H9 (cell line): ENCODE measurements at regions not wholly inside any gene's neighbourhood (a gene's known extent, or its start where the extent isn't known, plus 50 kb on each side); places are given as distances from the start of the nearest gene placed in this dataset.

Experiments
- DNase-seq: peaks from one replicate; pipeline ENCODE4 v3.0.0-alpha.2; 2017
- H2AFZ ChIP-seq: one replicate; pipeline ENCODE4 v1.6.1; 2013; ENCODE audit warnings: mild to moderate bottlenecking, low read length, control low read depth, moderate library complexity
- H2AK5ac ChIP-seq: 2 replicates; pipeline ENCODE4 v1.6.1; 2013; ENCODE audit warnings: low read length, control low read depth, mixed read lengths; ENCODE audit not compliant: insufficient read length
- H2BK120ac ChIP-seq: one replicate; pipeline ENCODE4 v1.6.1; 2013; ENCODE audit warnings: low read depth, mild to moderate bottlenecking, low read length, control low read depth, inconsistent platforms; ENCODE audit not compliant: poor library complexity, severe bottlenecking
- H2BK12ac ChIP-seq: 2 replicates; pipeline ENCODE4 v1.6.1; 2013; ENCODE audit warnings: low read length, control low read depth, mixed read lengths, low read depth; ENCODE audit not compliant: insufficient read length
- H2BK15ac ChIP-seq: 2 replicates; pipeline ENCODE4 v1.6.1; 2013; ENCODE audit warnings: low read depth, low read length, control low read depth
- H2BK20ac ChIP-seq: one replicate; pipeline ENCODE4 v1.6.1; 2013; ENCODE audit warnings: low read depth, mild to moderate bottlenecking, low read length, control low read depth, inconsistent platforms; ENCODE audit not compliant: poor library complexity, severe bottlenecking
- H2BK5ac ChIP-seq: 2 replicates; pipeline ENCODE4 v1.6.1; 2013; ENCODE audit warnings: low read length, control low read depth, mixed read lengths; ENCODE audit not compliant: insufficient read length
- H3K14ac ChIP-seq: 2 replicates; pipeline ENCODE4 v1.6.1; 2013; ENCODE audit warnings: low read length, control low read depth; ENCODE audit not compliant: insufficient read depth
- H3K18ac ChIP-seq: 2 replicates; pipeline ENCODE4 v1.6.1; 2013; ENCODE audit warnings: low read depth, mild to moderate bottlenecking, mixed read lengths, low read length, control low read depth; ENCODE audit not compliant: insufficient read length
- H3K23ac ChIP-seq: 2 replicates; pipeline ENCODE4 v1.6.1; 2013; ENCODE audit warnings: low read length, control low read depth, mixed read lengths, low read depth; ENCODE audit not compliant: insufficient read length
- H3K23me2 ChIP-seq: 2 replicates; pipeline ENCODE4 v1.6.1; 2013; ENCODE audit warnings: low read depth, mild to moderate bottlenecking, mixed read lengths, low read length, control low read depth; ENCODE audit not compliant: insufficient read length, poor library complexity, severe bottlenecking
- H3K27ac ChIP-seq: 2 replicates; pipeline ENCODE4 v1.5.1; 2013; ENCODE audit warnings: low read length, control low read depth, mixed read lengths, low read depth; ENCODE audit not compliant: insufficient read length
- H3K27me3 ChIP-seq: 2 replicates; pipeline ENCODE4 v1.6.1; 2013; ENCODE audit warnings: low read length, control low read depth, inconsistent platforms; ENCODE audit not compliant: insufficient read depth
- H3K4ac ChIP-seq: 2 replicates; pipeline ENCODE4 v1.6.1; 2013; ENCODE audit warnings: low read depth, mild to moderate bottlenecking, control low read depth, inconsistent platforms, low read length, moderate library complexity
- H3K4me1 ChIP-seq: 2 replicates; pipeline ENCODE4 v1.6.1; 2013; ENCODE audit warnings: low read length, control low read depth, inconsistent platforms; ENCODE audit not compliant: insufficient read depth
- H3K4me2 ChIP-seq: 2 replicates; pipeline ENCODE4 v1.6.1; 2013; ENCODE audit warnings: low read length, control low read depth, mixed read lengths; ENCODE audit not compliant: insufficient read length, insufficient read depth
- H3K56ac ChIP-seq: 2 replicates; pipeline ENCODE4 v1.6.1; 2013; ENCODE audit warnings: low read depth, mild to moderate bottlenecking, mixed read lengths, low read length, control low read depth; ENCODE audit not compliant: insufficient read length
- H3K79me1 ChIP-seq: 2 replicates; pipeline ENCODE4 v1.6.1; 2013; ENCODE audit warnings: low read depth, mild to moderate bottlenecking, moderate library complexity, low read length, control low read depth, inconsistent platforms; ENCODE audit not compliant: insufficient read depth, poor library complexity, severe bottlenecking
- H3K79me2 ChIP-seq: 2 replicates; pipeline ENCODE4 v1.6.1; 2013; ENCODE audit warnings: low read length, control low read depth, inconsistent platforms; ENCODE audit not compliant: insufficient read depth
- H3K9ac ChIP-seq: 2 replicates; pipeline ENCODE4 v1.6.1; 2013; ENCODE audit warnings: low read length, control low read depth, mixed read lengths; ENCODE audit not compliant: insufficient read length; ENCODE audit errors: extremely low read depth
- H3K9me3 ChIP-seq: one replicate; pipeline ENCODE4 v1.6.1; 2013; ENCODE audit warnings: low read depth, low read length, inconsistent platforms; ENCODE audit not compliant: control insufficient read depth
- H3T11ph ChIP-seq: one replicate; pipeline ENCODE4 v1.6.1; 2013; ENCODE audit warnings: mild to moderate bottlenecking, low read length, control low read depth, inconsistent platforms
- H4K20me1 ChIP-seq: one replicate; pipeline ENCODE4 v1.6.1; 2013; ENCODE audit not compliant: control insufficient read depth, insufficient read length, insufficient read depth
- H4K5ac ChIP-seq: 2 replicates; pipeline ENCODE4 v1.6.1; 2013; ENCODE audit warnings: low read depth, mild to moderate bottlenecking, mixed read lengths, low read length, control low read depth; ENCODE audit not compliant: insufficient read length
- H4K8ac ChIP-seq: replicated peaks from 2 replicates; pipeline ENCODE4 v1.6.1; 2013; ENCODE audit warnings: low read length, control low read depth, mixed read lengths, low read depth; ENCODE audit not compliant: insufficient read length
- H4K91ac ChIP-seq: 2 replicates; pipeline ENCODE4 v1.6.1; 2013; ENCODE audit warnings: low read depth, mild to moderate bottlenecking, moderate library complexity, mixed read lengths, low read length, control low read depth; ENCODE audit not compliant: insufficient read length
- H3K27ac Mint-ChIP-seq, 3 experiments: 2 replicates in 2 of 3; 3 replicates in 1 of 3; pipeline ENCODE4 v1.8.0; 2020 to 2021; ENCODE audit warnings: mixed read lengths in 3 of 3, mild to moderate bottlenecking in 1 of 3, moderate library complexity in 1 of 3
- H3K27me3 Mint-ChIP-seq: 2 replicates; pipeline ENCODE4 v1.8.0; 2021; ENCODE audit warnings: low read depth, mild to moderate bottlenecking, moderate library complexity, mixed read lengths
- H3K36me3 Mint-ChIP-seq, 3 experiments: 2 replicates in 2 of 3; 3 replicates in 1 of 3; pipeline ENCODE4 v1.8.0; 2020 to 2021; ENCODE audit warnings: low read depth in 3 of 3, mixed read lengths in 3 of 3; ENCODE audit not compliant: insufficient read depth in 1 of 3
- H3K4me1 Mint-ChIP-seq, 2 experiments: 2 replicates each; pipeline ENCODE4 v1.8.0; 2020; ENCODE audit warnings: mixed read lengths in 2 of 2
- H3K4me3 Mint-ChIP-seq, 2 experiments: 2 replicates in 1 of 2; 3 replicates in 1 of 2; pipeline ENCODE4 v1.8.0; 2020 to 2021; ENCODE audit warnings: mild to moderate bottlenecking in 2 of 2, mixed read lengths in 2 of 2, moderate library complexity in 1 of 2
- H3K9me3 Mint-ChIP-seq, 2 experiments: 2 replicates in 1 of 2; 3 replicates in 1 of 2; pipeline ENCODE4 v1.8.0; 2020; ENCODE audit warnings: mild to moderate bottlenecking in 2 of 2, mixed read lengths in 2 of 2, moderate library complexity in 1 of 2
- WGBS: extraction: QIAGEN DNeasy Blood & Tissue Kit; methylation state at CpG from one replicate; pipeline ENCODE4 v1.1.7; 2013; ENCODE audit warnings: missing lambda C conversion rate, low lambda C conversion rate, mixed read lengths; ENCODE audit not compliant: insufficient read length; ENCODE audit errors: extremely low coverage; 5-methylcytosine and 5-hydroxymethylcytosine counted together
- TF ChIP-seq, protein P1 (sequence below): fragments of 200-600 bp; sonication (generic); conservative IDR thresholded peaks from 3 replicates; pipeline ENCODE4 v1.8.0; 2021; ENCODE audit warnings: antibody characterized with exemption, mild to moderate bottlenecking

GRCh38 chr2:2960441-2961133 lies 417.0 kb downstream of the EIPR1 start:
- H3K4me1 Mint-ChIP-seq = peaks cover 14 to 18% of the 10 kb centered on the region in 2 experiments
- no peak overlapping the region for H3K23ac ChIP-seq
- H3T11ph ChIP-seq = no peak overlapping the region
- no peaks in the 10 kb centered on the region for H3K9me3 ChIP-seq
- no peak overlapping the region for H3K4ac ChIP-seq
- no peak overlapping the region for H3K4me2 ChIP-seq
- H2AK5ac ChIP-seq = no peak overlapping the region
- H2BK12ac ChIP-seq = no peak overlapping the region
- peak overlapping the region in 1 of 3 experiments; percentile 80; a peak in 1 of 7 replicates for H3K27ac Mint-ChIP-seq
- no peak overlapping the region for H3K14ac ChIP-seq
- no peak overlapping the region for H2BK120ac ChIP-seq
- no peak overlapping the region for H4K5ac ChIP-seq
- no CpG with 5 or more reads among the region's 17 CpGs for WGBS
- H3K9ac ChIP-seq = no peak overlapping the region
- H3K4me3 Mint-ChIP-seq = no peak overlapping the region
- H2BK20ac ChIP-seq = no peak overlapping the region
- H3K23me2 ChIP-seq = no peaks in the 10 kb centered on the region
- no peak overlapping the region for H3K27ac ChIP-seq
- H4K20me1 ChIP-seq = no peaks in the 10 kb centered on the region
- no peaks in the 10 kb centered on the region for H3K79me2 ChIP-seq
- TF ChIP-seq, protein P1, sequence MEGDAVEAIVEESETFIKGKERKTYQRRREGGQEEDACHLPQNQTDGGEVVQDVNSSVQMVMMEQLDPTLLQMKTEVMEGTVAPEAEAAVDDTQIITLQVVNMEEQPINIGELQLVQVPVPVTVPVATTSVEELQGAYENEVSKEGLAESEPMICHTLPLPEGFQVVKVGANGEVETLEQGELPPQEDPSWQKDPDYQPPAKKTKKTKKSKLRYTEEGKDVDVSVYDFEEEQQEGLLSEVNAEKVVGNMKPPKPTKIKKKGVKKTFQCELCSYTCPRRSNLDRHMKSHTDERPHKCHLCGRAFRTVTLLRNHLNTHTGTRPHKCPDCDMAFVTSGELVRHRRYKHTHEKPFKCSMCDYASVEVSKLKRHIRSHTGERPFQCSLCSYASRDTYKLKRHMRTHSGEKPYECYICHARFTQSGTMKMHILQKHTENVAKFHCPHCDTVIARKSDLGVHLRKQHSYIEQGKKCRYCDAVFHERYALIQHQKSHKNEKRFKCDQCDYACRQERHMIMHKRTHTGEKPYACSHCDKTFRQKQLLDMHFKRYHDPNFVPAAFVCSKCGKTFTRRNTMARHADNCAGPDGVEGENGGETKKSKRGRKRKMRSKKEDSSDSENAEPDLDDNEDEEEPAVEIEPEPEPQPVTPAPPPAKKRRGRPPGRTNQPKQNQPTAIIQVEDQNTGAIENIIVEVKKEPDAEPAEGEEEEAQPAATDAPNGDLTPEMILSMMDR = no peak
- H3K4me1 ChIP-seq = no peaks in the 10 kb centered on the region
- no peaks in the 10 kb centered on the region for H3K27me3 ChIP-seq
- H4K8ac ChIP-seq = no peak overlapping the region
- H3K27me3 Mint-ChIP-seq = no peaks in the 10 kb centered on the region; the same call in 1 of the 2 replicates
- H3K9me3 Mint-ChIP-seq = peaks cover 0 to 3% of the 10 kb centered on the region in 2 experiments; a peak in 2 of 5 replicates
- no peak overlapping the region for H2AFZ ChIP-seq
- H4K91ac ChIP-seq = no peak overlapping the region
- H3K56ac ChIP-seq = no peak overlapping the region
- no peak overlapping the region for H3K18ac ChIP-seq
- no peaks in the 10 kb centered on the region; a peak in 1 of 7 replicates for H3K36me3 Mint-ChIP-seq
- H3K79me1 ChIP-seq = no peaks in the 10 kb centered on the region
- no peak overlapping the region for H2BK15ac ChIP-seq
- no peak overlapping the region for H2BK5ac ChIP-seq
- DNase-seq = no peak
